ENCODE measurements at regions not wholly inside any gene's neighbourhood (a gene's known extent, or its start where the extent isn't known, plus 50 kb on each side); places are given as distances from the start of the nearest gene placed in this dataset.

DNA sequence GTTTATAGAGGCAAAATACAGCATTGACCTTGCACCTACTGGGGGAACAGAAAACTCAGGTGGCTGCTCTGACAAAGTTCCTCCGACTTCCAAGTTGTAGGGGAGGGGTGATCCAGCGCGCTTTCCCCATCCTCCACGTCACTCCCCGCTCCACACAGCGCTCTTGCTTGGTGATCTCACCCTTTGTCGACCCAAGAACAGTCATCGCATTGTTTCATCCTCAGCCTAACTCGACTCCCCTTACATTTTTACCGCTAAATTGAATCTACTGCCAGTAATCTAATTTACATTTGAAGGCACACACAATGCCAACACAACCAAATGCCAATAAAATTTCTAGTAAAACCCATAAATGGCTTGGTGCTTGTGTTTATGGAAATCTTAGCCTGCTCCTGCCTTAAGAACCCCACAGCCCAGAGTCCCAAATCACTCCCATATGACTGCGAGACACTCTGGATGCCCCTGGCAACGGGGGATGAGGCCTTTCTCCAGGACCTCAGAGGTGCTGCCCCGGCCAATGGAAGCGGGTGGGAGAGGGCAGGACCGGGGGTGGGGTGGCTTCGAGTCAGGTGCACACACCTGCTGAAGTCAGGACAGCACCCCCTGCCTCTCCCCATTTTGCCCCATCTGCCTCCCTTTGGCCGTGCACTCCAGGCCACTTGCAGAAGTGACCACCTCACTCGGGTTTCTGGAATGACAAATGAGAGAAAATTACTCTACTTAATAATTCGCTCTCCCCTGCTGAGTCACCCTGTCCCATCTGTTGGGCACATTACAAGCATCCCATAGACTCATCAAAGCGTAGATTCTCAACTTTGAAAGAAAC lies 98.2 kb upstream of the GSC start:
- Histone ChIP-seq H2AFZ (ENCODE audit: low read length) (no peak overlapping the region), H3K4me2 (ENCODE audit: insufficient read depth, low read length) (no peak overlapping the region), H3K27ac (ENCODE audit: low read depth, low read length) (no peak overlapping the region), H3K4me3 (ENCODE audit: insufficient read depth, low read length) (no peak overlapping the region), H3K4me1 (ENCODE audit: insufficient read depth, low read length) (no peaks in the 10 kb centered on the region), H3K79me2 (ENCODE audit: insufficient read depth, low read length) (no peaks in the 10 kb centered on the region), H3K27me3 (ENCODE audit: insufficient read depth, low read length) (peaks cover 4% of the 10 kb centered on the region), H4K20me1 (ENCODE audit: insufficient read depth, low read length) (no peaks in the 10 kb centered on the region), H3K36me3 (ENCODE audit: insufficient read depth, low read length) (no peaks in the 10 kb centered on the region), H3K9me3 (ENCODE audit: low read depth, low read length) (no peaks in the 10 kb centered on the region)
- TF ChIP-seq, protein P1, sequence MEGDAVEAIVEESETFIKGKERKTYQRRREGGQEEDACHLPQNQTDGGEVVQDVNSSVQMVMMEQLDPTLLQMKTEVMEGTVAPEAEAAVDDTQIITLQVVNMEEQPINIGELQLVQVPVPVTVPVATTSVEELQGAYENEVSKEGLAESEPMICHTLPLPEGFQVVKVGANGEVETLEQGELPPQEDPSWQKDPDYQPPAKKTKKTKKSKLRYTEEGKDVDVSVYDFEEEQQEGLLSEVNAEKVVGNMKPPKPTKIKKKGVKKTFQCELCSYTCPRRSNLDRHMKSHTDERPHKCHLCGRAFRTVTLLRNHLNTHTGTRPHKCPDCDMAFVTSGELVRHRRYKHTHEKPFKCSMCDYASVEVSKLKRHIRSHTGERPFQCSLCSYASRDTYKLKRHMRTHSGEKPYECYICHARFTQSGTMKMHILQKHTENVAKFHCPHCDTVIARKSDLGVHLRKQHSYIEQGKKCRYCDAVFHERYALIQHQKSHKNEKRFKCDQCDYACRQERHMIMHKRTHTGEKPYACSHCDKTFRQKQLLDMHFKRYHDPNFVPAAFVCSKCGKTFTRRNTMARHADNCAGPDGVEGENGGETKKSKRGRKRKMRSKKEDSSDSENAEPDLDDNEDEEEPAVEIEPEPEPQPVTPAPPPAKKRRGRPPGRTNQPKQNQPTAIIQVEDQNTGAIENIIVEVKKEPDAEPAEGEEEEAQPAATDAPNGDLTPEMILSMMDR (IDR thresholded peaks at IDR 0.05; ENCODE audit: extremely low read depth, low read depth, low read length) = no peak
- DNase-seq (ENCODE audit: insufficient read length, low spot score, missing footprints) = no peak

DNA sequence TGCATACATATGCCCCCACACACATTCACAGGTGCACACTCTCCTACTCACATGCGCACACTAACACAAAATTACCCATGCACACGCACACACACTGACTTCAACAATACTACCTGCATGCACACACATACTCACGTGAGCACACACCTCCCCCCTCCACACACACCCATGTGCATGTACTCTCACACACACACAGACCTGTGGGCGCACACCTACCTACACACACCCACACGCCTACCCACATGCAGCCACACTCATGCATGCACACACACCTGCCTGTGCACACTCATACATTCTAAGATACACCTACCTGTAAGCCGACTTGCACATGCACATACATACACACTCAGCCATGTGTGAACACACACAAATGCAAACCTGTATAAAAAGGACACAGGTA lies 97.3 kb upstream of the GSC start:
- Histone ChIP-seq H3K79me2 (ENCODE audit: insufficient read depth, low read length) (no peaks in the 10 kb centered on the region), H4K20me1 (ENCODE audit: insufficient read depth, low read length) (no peaks in the 10 kb centered on the region), H3K27ac (ENCODE audit: low read depth, low read length) (no peak overlapping the region), H3K4me2 (ENCODE audit: insufficient read depth, low read length) (no peak overlapping the region), H3K4me1 (ENCODE audit: insufficient read depth, low read length) (no peaks in the 10 kb centered on the region), H2AFZ (ENCODE audit: low read length) (no peak overlapping the region), H3K36me3 (ENCODE audit: insufficient read depth, low read length) (no peaks in the 10 kb centered on the region), H3K27me3 (ENCODE audit: insufficient read depth, low read length) (peaks cover 4% of the 10 kb centered on the region), H3K4me3 (ENCODE audit: insufficient read depth, low read length) (no peak overlapping the region), H3K9me3 (ENCODE audit: low read depth, low read length) (no peaks in the 10 kb centered on the region)
- DNase-seq (ENCODE audit: insufficient read length, low spot score, missing footprints) = no peak
- TF ChIP-seq, protein P1 (IDR thresholded peaks at IDR 0.05; ENCODE audit: extremely low read depth, low read depth, low read length) = no peak

DNA sequence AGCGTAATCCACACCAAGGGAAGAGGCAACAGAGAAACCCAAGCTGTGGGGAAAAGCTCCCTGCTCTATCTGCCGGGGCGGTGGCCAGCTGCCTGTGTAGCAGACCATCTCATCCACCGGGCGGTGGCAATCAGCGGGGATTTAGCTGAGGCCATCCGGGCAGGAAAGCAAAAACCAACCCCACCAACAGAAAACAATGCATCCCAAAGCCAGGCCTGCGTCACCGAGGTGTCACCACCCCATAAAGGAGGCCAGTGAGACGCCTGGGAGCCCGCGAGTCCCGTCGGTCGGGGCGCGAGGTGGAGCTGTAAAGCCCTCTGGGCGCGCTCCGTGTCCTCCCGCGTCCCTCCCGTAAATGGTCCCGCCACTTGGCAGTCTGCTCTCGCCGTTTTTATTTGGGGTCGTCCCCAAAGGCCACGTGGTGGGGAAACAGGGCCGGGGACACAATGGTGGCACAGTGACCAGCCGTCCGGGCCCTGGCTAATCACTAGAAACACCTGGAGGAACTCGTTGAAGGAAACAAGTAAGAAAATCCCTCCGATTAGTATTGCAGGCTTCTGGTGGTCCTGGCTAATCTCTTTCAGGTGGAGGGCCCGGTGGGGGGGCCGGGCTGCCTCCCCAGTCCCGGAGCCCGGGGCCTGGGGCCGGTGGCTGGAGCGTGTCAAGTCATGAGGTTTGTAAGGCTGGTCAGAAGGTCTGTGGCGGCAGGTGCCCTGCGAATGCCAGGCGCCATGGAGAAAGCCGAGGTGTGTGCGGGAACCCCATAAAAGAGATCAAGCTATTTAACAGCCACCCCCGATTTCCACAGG lies 94.7 kb upstream of the GSC start:
- Histone ChIP-seq H3K79me2 (ENCODE audit: insufficient read depth, low read length) (no peaks in the 10 kb centered on the region), H3K9me3 (ENCODE audit: low read depth, low read length) (no peaks in the 10 kb centered on the region), H4K20me1 (ENCODE audit: insufficient read depth, low read length) (no peaks in the 10 kb centered on the region), H2AFZ (ENCODE audit: low read length) (no peak overlapping the region), H3K4me1 (ENCODE audit: insufficient read depth, low read length) (no peaks in the 10 kb centered on the region), H3K36me3 (ENCODE audit: insufficient read depth, low read length) (no peaks in the 10 kb centered on the region), H3K4me2 (ENCODE audit: insufficient read depth, low read length) (no peak overlapping the region), H3K27me3 (ENCODE audit: insufficient read depth, low read length) (peaks cover 4% of the 10 kb centered on the region), H3K27ac (ENCODE audit: low read depth, low read length) (no peak overlapping the region), H3K4me3 (ENCODE audit: insufficient read depth, low read length) (no peak overlapping the region)
- TF ChIP-seq, protein P1 (IDR thresholded peaks at IDR 0.05; ENCODE audit: extremely low read depth, low read depth, low read length) = no peak
- DNase-seq (ENCODE audit: insufficient read length, low spot score, missing footprints) = no peak

DNA sequence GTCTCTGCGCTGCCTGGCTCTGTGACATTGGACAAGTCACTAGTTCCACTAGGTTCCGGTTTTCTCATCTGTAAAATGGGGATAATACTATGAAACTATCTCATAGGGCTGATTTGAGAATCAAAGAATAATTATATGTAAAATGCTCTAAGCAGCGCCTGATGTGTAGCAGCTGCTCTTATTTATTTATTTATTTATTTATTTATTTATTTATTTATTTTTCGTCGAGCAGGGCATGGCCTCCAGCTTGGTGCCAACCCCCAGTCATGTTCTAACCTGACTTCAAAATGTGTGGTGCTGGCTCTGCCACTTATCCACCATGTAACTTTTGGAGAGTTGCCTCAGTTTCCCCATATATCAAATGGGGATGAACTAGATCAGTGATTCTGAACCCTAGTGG lies 93.5 kb upstream of the GSC start:
- no peak overlapping the region for H3K4me3 ChIP-seq (ENCODE audit: insufficient read depth, low read length)
- TF ChIP-seq, protein P1 (IDR thresholded peaks at IDR 0.05; ENCODE audit: extremely low read depth, low read depth, low read length) = no peak
- no peaks in the 10 kb centered on the region for H3K4me1 ChIP-seq (ENCODE audit: insufficient read depth, low read length)
- H3K27me3 ChIP-seq (ENCODE audit: insufficient read depth, low read length) = peaks cover 4% of the 10 kb centered on the region
- no peaks in the 10 kb centered on the region for H3K36me3 ChIP-seq (ENCODE audit: insufficient read depth, low read length)
- no peak overlapping the region for H2AFZ ChIP-seq (ENCODE audit: low read length)
- H3K9me3 ChIP-seq (ENCODE audit: low read depth, low read length) = no peaks in the 10 kb centered on the region
- H3K27ac ChIP-seq (ENCODE audit: low read depth, low read length) = no peak overlapping the region
- H4K20me1 ChIP-seq (ENCODE audit: insufficient read depth, low read length) = no peaks in the 10 kb centered on the region
- no peak for DNase-seq (ENCODE audit: insufficient read length, low spot score, missing footprints)
- no peak overlapping the region for H3K4me2 ChIP-seq (ENCODE audit: insufficient read depth, low read length)
- no peaks in the 10 kb centered on the region for H3K79me2 ChIP-seq (ENCODE audit: insufficient read depth, low read length)
